ENCODE measurements at regions not wholly inside any gene's neighbourhood (a gene's known extent, or its start where the extent isn't known, plus 50 kb on each side); places are given as distances from the start of the nearest gene placed in this dataset.

DNA sequence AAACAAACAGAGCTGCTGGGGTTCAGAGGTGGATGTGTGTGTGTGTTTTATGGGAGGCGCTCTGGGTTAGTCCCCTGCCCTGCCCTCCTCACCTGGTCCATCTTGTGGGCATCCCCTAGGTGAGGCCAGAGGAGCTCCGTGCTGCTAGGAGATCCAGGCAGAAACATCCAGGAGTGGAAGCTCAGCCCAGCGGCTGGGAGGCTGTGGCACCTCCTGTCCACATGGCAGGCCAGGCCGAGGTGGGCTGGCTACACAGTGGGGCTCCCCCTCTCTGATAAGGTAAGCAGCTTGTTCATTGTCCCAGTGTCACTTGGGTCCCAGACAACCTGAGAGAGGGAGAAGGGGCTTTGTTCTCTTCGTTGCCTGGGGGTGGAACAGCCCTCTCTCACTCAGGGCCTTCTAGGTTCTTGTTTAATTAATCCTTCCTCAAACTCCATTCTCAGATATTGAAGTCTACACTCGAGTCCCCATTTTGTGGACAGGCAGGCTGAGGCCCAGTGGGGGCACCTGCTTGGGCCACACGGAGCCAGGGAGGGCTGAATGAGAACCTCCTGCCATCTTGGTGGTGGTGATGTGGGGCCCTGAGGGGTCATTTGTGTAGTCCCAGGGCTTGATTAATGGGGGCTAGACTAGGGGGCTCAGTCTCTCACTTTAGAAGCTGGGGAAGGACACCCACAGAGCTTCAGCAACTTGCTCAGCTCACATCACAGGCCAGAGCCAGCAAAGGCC is 216.8 kb upstream of the GPR26 start:
- TF ChIP-seq, protein P1, sequence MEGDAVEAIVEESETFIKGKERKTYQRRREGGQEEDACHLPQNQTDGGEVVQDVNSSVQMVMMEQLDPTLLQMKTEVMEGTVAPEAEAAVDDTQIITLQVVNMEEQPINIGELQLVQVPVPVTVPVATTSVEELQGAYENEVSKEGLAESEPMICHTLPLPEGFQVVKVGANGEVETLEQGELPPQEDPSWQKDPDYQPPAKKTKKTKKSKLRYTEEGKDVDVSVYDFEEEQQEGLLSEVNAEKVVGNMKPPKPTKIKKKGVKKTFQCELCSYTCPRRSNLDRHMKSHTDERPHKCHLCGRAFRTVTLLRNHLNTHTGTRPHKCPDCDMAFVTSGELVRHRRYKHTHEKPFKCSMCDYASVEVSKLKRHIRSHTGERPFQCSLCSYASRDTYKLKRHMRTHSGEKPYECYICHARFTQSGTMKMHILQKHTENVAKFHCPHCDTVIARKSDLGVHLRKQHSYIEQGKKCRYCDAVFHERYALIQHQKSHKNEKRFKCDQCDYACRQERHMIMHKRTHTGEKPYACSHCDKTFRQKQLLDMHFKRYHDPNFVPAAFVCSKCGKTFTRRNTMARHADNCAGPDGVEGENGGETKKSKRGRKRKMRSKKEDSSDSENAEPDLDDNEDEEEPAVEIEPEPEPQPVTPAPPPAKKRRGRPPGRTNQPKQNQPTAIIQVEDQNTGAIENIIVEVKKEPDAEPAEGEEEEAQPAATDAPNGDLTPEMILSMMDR (IDR thresholded peaks at IDR 0.05), result no peak
- TF ChIP-seq POLR2A (IDR thresholded peaks at IDR 0.05), result no peak

Data from lower leg skin (tissue), 3 donors.